Fibroblast of pulmonary artery (primary cell): ENCODE measurements at regions not wholly inside any gene's neighbourhood (a gene's known extent, or its start where the extent isn't known, plus 50 kb on each side); places are given as distances from the start of the nearest gene placed in this dataset.

Experiments
- DNase-seq: peaks from one replicate; pipeline ENCODE4 v3.0.0-alpha.2; 2010; ENCODE audit warnings: low read depth
- H3K4me3 ChIP-seq: replicated peaks from 2 replicates; pipeline ENCODE4 v1.5.1; 2011; ENCODE audit warnings: low read depth, mild to moderate bottlenecking, control low read depth, low read length, moderate library complexity
- CTCF ChIP-seq: IDR thresholded peaks from 2 replicates; pipeline ENCODE4 v1.5.1; 2011; ENCODE audit warnings: mild to moderate bottlenecking, control low read depth, low read length, inconsistent platforms; ENCODE audit errors: missing control alignments

GRCh38 chr18:40233931-40234616 lies 1721.0 kb upstream of the PIK3C3 start:
- TF ChIP-seq CTCF = no peak
- no peak overlapping the region for H3K4me3 ChIP-seq
- DNase-seq = no peak

- peak; percentile 64 for DNase-seq
- TF ChIP-seq CTCF = no peak
- no peak overlapping the region for H3K4me3 ChIP-seq
Observed at GRCh38 chr18:40222776-40223175, 1732.3 kb upstream of the PIK3C3 start.

- TF ChIP-seq CTCF = no peak
- DNase-seq = no peak
- H3K4me3 ChIP-seq = no peak overlapping the region
Observed at GRCh38 chr18:40216856-40217255, 1738.2 kb upstream of the PIK3C3 start.

GRCh38 chr18:40215979-40216378 lies 1739.1 kb upstream of the PIK3C3 start:
- DNase-seq = peak; percentile 2
- H3K4me3 ChIP-seq = no peak overlapping the region
- no peak for TF ChIP-seq CTCF

- no peak overlapping the region for H3K4me3 ChIP-seq
- no peak for TF ChIP-seq CTCF
- DNase-seq = no peak
Observed at GRCh38 chr18:40210696-40211095, 1744.3 kb upstream of the PIK3C3 start.

GRCh38 chr18:40208958-40209357 lies 1746.1 kb upstream of the PIK3C3 start:
- no peak for DNase-seq
- no peak for TF ChIP-seq CTCF
- H3K4me3 ChIP-seq = no peak overlapping the region

- no peak for TF ChIP-seq CTCF
- no peak overlapping the region for H3K4me3 ChIP-seq
- no peak for DNase-seq
Observed at GRCh38 chr18:40197711-40198110, 1757.3 kb upstream of the PIK3C3 start.
